Muscle of arm (tissue), 1 donor: ENCODE measurements at regions not wholly inside any gene's neighbourhood (a gene's known extent, or its start where the extent isn't known, plus 50 kb on each side); places are given as distances from the start of the nearest gene placed in this dataset.
"Not testable (repeated sequence)": the region's sequence is repeated elsewhere in the genome, so short reads cannot be mapped to it uniquely, and the experiment has no call there.

Experiments used
- DNase-seq: peaks from one replicate; pipeline ENCODE4 v3.0.0-alpha.2; 2013

DNA sequence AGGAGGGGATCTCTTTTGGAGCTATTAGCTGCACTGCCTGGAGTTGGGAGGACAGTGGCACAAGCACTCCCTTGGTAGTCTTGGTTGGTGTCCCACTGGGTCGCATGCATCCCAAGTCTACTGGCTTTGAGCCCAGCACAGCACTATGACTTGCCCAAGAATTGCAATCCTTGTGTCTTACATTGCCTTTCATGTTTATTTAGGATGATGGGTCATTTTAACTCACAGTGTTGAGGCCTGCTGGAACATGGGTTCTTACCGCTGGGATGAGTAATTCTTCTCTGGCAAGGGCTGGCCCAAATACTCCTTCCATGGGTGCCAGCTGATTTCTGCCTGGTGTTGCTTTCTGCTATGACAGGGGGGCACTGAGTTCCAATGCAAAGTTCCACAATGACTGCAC lies 185.5 kb downstream of the TEX13C start:
- DNase-seq = no peak

DNA sequence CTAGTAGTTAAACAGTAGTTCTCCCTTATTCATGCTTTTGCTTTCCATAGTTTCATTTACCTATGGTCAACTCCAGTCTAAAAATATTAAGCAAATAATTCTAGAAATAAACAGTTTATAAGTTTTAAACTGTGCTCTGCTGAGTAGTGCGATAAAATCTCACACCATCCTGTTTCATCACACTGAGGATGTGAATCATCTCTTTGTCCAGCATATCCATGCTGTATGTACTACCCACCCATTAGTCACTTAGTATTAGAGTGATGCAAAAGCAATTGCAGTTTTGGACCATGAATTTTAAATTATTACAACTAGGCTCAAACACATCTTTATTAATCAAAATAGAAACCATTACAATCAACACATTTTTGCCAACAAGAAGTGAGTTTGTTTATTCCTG lies 187.4 kb downstream of the TEX13C start:
- DNase-seq = no peak

DNA sequence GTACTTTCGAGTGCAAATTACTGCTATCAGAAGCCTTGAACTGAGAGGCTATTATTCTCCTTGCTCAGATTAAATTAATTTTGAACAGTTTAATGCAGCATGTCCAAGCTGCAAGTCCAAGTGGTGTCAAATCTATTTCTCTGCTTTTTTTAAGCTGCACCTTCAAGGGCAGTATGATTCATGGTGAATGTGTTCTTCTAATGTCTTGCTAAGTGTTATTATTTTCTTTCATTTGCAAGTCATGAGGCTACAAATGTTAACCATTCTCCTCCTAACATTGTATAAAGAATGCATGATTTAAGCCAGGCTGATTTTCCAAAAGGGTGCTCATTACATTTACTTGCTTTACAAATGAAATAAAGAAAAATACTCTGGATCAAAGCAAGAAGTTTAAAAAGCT lies 200.4 kb downstream of the TEX13C start:
- DNase-seq = no peak

DNA sequence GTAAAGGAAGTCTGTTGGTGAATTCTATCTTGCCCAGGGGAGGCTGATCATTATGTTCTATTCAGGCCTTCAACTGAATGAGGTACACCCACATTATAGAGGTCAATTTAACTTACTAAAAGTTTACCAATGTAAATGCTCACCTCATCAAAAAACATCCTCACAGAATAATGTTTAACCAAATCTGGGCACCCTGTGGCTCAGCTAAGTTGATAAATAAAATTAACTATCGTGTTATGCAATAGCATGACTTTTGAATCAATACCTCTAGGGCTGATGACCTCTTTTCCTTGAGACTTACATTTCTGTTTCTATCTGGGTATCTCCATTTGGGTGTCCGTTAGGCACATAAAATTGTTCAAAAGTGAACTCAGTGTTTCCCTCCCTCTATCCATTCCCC lies 203.1 kb downstream of the TEX13C start:
- DNase-seq = no peak

DNA sequence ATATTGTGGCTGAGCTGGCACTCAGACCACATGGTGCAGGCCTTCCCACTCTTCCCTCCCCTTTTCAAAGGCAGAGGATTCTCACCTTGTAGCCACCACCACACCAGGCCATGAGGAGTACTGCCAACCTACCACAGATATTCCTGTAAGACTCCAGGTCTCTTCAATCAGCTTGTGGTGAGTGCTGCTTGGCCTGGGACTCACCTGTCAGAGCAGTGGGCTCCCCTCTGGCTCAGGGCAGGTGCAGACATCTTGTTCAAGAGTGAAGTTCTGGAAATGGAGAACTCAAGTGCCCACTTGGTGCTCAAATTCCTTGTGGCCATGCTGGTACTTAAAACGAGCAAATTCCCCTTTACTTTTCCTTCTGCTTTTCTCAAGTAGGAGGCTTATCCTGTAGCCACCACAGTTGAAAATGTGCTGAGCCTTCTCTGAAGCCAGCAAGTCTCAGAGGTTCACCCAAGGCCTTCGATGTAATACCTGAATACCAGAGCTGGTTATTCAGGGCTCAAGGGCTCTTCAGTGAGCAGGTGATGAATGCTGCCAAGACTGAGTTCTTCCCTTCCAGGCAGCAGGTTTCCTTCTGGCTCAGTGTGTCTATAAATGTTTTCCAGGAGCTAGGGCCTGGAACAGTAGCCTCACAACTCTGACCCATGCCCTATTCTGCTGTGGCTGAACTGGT lies 212.9 kb downstream of the TEX13C start:
- no peak for DNase-seq

DNA sequence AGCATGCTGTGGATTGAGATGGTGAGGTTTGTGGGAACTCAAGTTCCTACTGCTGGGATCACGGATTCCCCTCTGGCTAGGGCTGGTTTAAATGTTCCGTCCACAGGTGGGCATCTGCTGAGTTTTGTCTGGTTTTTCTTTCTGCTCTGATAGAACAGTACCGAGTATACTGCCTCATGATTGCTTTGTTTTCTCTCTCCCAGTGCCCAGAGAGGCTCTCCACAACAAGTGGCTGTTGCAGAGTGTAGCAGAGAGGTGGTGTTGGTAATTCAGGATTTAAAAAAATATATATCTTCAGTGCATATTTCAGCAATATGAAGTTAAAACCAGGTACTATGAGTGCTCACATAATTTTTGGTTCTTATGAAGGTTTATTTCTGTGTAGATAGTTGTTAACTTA lies 213.7 kb downstream of the TEX13C start:
- DNase-seq = no peak

DNA sequence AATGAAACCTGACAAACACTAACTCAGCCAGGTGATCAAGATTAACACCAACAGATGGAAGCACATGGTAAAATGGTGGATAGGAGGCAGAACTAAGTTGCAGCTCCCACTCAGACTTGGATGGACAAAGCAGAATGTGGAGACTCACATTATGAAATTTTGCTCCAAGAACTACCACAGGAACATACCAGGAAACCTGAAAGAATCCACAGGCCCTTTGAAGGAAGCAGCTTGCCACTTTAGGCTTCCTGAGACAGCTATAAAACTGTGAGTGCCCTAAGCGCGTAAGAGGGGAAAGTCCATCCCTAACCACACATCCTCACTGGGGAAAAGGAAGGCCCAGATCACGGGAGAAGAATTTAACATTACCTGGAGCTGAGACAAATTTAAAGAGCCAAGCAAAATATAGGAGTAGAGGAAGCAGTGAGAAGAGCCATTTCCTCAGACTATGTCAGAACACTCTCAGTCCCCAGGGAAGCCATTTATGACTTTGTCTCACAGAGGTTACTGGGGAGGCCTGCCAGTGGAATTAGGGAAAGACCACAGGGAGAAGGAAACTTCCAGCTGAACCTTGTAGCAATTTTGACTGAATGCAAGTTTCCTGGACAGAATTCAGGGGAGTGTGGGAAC lies 224.5 kb downstream of the TEX13C start:
- peak; percentile 4 for DNase-seq

DNA sequence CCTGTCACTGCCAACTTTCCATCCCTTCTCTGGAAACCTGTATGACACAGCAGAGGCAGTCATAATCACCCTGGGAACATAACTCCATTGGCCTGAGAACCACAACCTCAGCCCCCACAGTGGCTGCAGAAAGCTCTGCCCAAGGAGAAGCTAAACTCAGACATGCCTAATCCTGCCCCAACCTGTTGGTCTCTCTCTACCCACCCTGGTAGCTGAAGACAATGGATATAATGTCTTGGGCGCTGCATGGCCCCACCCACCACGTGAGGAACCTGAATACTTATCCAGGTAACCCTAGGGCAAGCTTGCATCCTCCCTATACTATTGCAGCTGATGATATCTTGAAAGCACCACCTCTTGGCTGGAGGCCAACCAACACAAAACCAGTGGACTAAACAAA lies 225.2 kb downstream of the TEX13C start:
- no peak for DNase-seq

DNA sequence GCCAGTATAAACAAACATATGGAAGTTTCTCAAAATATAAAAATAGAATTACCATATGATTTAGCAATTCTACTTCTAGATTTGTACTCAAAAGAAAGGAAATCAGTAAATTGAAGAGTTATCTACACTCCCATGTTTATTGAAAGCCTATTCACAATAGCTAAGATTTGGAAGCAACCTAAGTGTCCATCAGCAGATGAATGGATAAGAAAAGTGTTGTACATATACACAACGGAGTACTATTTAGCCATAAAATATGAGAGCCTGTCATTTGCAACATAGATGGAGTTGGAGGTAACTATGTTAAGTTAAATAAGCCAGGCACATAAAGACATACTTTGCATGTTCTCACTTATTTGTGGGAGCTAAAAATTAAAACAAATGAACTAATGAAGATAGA lies 257.8 kb downstream of the TEX13C start:
- no peak for DNase-seq

DNA sequence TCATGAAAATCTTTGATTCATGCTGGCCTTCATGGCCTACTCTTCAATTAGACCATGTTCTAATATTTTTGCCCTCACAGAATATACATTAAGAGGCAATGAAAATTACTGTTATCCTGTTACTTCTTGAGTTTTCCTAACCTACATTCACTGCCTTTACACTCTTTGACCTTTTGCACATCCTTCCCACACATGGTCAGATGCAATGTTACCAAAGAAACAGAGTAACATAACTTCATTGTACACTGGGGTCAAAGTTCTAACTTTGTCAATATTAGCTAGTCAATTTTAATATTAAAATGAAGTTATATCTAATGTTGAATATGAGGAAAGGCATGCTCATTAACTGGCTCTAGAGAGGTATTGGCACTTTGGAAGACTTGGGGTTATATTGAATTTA lies 284.8 kb downstream of the TEX13C start:
- no peak for DNase-seq

DNA sequence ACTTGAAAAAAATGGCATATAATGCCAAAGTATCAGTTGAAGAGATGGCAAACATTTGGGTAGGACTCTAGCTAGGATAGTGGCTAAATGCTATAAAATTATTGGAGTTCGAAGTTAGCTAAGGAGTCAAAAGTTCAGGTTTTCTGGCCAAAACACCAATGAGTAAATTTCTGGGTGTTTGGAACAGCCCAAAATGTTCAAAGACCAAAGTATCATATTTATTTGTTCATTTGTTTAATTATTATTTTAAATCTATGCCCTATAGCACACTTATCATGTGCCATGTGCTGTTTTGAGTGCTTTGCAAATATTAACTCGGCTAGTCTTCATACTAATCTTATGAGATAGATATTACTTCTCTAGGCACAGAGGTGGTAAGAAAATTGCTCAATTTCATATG lies 285.5 kb downstream of the TEX13C start:
- no peak for DNase-seq

DNA sequence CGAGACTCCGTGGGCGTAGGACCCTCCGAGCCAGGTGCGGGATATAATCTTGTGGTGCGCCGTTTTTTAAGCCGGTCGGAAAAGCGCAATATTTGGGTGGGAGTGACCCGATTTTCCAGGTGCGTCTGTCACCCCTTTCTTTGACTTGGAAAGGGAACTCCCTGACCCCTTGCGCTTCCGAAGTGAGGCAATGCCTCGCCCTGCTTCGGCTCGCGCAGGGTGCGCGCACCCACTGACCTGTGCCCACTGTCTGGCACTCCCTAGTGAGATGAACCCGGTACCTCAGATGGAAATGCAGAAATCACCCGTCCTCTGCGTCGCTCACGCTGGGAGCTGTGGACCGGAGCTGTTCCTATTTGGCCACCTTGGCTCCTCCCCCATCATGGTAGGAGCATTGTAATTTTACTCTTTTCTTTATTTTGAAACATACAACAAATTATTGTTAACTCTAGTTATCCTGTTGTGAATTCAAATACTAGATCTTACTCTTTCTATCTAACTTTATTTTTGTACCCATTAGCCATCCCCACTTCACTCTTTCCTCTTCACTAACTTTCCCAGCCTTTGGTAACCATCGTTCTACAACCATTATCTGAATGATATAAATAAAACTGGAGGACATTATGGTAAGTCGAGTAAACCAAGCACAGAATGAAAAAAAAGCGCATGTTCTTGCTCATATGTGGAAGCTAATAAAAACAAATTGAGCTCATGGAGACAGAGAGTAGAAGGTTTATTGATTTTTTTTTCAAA lies 295.1 kb downstream of the TEX13C start:
- not testable (repeated sequence) for DNase-seq

DNA sequence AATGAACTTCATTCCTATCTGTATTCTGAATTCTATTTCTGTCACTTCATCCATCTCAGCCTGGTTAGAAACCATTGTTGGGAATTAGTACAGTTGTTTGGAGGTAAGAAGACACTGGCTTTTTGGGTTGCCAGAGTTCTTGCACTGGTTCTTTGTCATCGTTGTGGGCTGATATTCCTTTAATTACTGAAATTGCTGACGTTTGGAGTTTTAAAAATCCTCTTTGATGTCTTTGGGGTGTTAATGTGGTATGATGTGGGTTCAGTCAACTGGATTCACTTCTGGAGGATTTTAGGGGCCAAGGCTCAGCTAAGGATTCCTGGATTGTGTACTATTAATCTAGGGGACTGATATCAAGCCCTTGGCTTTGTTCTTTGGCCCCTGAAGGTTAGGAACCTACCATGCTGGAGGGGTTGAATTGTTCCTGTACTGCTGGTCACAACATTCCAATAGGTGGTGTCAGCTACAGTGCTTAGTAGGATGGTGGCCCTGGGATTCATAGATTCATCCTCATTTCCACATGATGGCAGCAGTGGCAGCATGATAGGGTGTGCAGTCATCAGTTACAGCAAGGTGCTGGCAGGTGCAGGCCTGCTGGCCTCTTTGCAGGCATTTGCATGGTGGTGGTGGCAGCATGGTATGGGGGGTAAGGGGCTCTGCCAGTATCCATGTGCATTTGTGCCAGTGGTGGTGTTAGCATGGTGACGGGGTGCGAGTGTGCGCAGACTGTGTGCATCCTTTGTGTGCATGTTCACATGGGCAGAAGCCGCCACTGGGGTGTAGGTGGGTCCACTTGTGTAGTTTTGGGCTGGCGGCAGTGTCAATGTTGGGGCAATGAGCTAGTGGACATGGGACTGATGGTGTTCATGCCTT lies 301.3 kb downstream of the TEX13C start:
- no peak for DNase-seq

DNA sequence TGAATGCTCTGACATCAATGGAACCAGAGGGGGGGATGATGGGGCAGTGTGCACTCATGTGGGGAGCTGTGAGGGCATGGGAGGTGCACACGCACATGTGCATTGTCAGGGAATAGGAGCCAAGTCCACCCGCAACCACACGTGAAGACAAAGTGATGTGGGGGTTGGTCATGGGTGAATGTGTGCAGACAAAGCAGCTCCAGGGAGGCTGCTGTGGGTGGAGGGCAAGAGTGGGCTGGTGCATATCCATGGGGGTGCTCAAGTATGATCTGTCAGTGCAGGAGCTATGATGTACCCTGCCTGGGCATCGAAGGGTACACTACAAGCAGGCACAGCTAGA lies 301.9 kb downstream of the TEX13C start:
- no peak for DNase-seq

DNA sequence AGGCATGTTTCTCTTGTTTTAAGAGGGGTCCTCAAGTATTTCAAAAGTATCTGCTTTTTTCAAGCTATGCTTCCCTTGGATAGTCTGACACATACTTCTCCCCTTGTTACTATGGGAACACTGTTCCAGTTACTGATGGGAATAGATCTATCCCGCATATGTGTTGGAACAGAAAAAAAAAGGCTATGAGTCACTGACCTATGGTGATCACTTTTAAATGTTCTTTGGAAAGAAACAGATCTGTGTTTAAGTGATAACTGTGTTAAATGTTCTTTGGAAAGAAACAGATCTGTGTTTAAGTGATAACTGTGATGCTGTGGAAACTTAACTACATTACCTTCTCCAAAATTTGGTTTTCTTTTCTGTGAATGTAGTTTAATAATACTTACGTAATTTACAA lies 303.2 kb downstream of the TEX13C start:
- DNase-seq = peak; percentile 4

DNA sequence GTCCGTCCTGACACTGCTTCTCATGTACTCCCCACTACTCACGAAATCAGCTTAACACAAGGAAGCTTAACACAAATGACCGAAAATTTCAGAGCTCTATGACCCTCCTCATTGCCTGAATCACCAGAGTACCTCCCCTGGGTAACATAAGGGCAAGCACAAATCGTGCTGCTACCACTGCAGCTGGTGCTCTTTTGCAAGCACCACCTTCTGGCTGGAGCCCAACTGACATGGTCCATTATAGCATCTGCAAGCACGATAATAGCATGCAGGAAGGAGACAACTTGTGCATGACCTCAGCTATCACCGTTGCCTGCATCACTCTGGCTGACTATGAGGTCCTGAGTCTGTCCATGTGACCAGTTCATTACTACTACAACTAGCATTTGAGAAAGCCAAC lies 308.0 kb downstream of the TEX13C start:
- DNase-seq = no peak

DNA sequence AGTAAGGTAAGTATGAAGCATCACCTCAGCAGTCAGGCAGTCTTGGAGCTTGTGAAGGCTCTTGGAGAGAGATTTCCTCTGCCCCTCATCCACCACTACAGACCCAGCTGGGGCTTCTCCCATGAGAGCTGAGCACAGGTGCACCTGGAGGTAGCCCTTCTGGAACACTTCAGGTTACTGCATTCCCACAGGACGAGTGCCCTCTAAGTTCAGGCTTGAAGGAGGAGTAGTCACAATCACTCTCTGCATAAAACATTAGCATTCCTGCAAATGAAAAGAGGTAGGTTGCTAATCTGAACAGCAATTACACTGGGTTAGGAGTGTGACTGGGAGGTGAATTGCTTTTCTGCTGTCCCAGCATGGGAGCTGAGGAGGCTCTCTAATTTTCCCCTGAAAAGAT lies 308.8 kb downstream of the TEX13C start:
- DNase-seq = no peak

DNA sequence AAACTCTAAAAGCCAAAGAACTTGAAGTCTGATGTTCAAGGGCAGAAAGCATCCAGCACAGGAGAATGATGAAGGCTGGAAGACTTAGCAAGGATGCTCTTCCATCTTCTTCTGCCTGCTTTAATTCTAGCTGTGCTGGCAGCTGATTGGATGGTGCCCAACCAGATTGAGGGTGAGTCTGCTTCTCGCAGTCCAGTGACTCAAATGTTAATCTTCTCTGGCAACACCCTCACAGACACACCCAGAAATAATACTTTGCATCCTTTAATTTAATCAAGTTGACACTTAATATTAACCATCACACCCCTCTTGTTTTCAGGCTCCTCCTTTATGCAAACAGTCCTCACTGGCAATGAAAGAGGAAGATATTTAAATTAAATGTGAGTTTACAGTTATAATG lies 321.7 kb downstream of the TEX13C start:
- no peak for DNase-seq

DNA sequence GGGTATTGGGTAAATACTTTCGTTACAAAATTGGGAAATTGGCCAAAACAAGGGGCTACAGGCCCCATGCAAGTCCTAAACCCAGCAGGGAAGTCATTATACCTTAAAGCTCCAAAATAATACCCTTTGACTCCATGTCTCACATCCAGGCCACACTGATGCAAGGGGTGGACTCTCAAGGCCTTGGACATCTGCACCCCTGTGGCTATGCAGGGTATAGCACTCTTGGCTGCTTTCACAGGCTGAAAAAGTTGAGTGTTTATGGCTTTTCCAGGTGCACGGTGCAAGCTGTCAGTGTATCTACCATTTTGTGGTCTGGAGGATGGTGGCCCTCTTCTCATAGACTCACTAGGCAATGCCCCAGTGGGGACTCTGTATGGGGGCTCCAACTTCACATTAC lies 326.5 kb downstream of the TEX13C start:
- no peak for DNase-seq

DNA sequence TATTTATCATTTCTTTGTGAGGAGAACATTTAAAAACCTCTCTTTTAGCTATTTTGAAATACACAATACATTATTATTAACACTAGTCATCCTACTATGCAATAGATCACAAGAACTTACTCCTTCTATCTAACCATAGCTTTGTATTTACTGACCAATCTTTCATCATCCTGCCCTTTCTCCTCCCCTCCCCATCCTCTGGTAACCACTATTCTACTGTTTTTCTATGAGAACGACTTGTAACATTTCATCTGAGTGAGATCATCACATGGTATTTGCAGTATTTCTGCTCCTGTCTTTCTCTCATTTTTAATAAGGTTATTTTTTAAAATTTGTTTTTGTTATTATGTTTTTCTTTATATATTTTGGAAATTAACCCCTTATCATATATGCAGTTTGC lies 331.8 kb downstream of the TEX13C start:
- DNase-seq = no peak

DNA sequence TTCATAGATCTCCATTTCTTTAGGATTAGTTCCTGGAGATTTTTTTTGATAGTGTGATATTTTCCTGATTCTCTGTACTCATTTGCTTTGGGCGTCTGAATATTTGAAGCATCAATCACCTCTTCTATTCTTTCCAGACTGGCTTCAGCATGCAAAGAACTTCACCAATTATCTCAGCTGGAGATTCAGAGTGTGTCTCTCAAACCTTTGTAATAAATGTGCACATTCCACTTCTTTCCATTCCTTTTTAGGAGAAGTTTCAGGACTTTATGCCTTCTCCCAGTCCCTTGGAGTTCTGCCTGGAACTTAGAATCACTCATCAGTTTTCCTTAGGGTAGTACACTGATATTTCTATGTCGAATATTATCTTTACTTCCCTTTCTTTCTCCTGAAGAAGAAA lies 334.8 kb downstream of the TEX13C start:
- DNase-seq = no peak

DNA sequence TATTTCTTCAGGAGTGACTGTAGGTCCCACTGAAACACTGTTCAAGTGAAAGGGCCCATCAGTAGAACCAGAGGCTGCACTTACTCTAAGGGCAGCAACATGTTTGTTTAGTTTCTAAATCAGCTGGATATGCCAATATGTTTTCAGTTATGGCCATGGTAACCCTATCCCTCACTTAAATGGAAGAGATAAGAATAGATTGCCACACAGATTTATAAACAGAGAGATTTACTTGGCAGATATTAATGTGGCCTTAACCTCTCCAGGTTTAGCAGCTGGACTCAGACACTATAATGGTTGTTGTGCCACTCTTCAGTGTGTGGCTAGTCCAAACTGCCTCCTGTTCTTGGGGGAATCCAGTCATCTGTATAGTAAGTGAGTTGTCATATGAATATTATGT lies 354.1 kb downstream of the TEX13C start:
- no peak for DNase-seq

DNA sequence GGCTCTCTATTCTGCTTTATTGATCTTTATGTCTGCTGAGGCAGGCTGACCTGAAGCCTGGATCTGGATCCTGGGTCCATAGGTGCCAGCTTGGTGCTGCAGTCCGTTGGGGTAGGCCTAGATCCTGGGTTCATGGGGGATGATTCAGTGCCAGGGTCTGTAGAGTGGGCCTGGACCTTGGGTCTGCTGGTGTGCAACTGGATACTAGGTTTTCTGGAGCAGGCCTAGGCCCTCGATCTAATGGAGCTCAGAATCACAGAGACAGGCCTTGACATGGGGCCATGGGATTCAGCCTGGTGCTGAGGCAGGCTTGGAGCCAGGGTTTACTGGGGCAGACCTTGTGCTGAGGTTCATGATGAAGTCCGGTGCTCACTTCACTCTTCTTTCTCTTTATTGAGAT lies 358.6 kb downstream of the TEX13C start:
- DNase-seq = no peak
